Neural crest cell (in vitro differentiated cells): ENCODE measurements at regions not wholly inside any gene's neighbourhood (a gene's known extent, or its start where the extent isn't known, plus 50 kb on each side); places are given as distances from the start of the nearest gene placed in this dataset.

ENCODE experiments used
- DNase-seq: peaks from one replicate; pipeline ENCODE4 v3.0.0; 2021; ENCODE audit warnings: low read depth, mixed read lengths, low spot score
- H3K27ac Mint-ChIP-seq: one replicate; pipeline ENCODE4 v1.8.0; 2021; ENCODE audit warnings: mild to moderate bottlenecking, mixed read lengths; ENCODE audit not compliant: unreplicated experiment
- H3K27me3 Mint-ChIP-seq: 2 replicates; pipeline ENCODE4 v1.8.0; 2021; ENCODE audit warnings: low read depth, mild to moderate bottlenecking, mixed read lengths
- H3K36me3 Mint-ChIP-seq: 2 replicates; pipeline ENCODE4 v1.8.0; 2021; ENCODE audit warnings: low read depth, mild to moderate bottlenecking, mixed read lengths
- H3K4me1 Mint-ChIP-seq: 2 replicates; pipeline ENCODE4 v1.8.0; 2021; ENCODE audit warnings: mixed read lengths
- H3K4me3 Mint-ChIP-seq: one replicate; pipeline ENCODE4 v1.8.0; 2021; ENCODE audit warnings: mild to moderate bottlenecking, mixed read lengths
- H3K9me3 Mint-ChIP-seq: 2 replicates; pipeline ENCODE4 v1.8.0; 2021; ENCODE audit warnings: mixed read lengths
- TF ChIP-seq, protein P1 (sequence below): fragments of 200-600 bp; sonication (generic); conservative IDR thresholded peaks from 2 replicates; pipeline ENCODE4 v1.5.0; 2021; ENCODE audit warnings: antibody characterized with exemption, mild to moderate bottlenecking

DNA sequence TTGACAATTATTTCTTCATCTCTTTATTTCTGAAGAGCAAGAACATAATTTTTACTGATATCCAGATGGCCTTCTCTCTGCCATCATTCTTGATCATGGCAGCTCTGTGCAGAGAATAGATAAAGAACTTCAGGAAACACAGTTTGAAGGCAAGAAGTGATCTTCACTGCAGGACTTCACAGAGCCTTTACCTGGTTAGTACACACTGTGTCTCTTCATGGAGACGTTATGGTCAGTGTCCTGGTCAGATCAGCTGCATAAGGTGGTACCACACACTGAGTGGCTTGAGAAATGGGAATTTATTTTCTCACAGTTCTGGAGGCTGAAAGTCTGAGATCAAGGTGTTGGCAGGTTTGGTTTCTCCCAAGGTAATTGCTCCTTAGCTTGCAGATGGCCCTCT, 129.5 kb downstream of the UTP18 start:
- Mint-ChIP-seq H3K27me3 (no peaks in the 10 kb centered on the region), H3K36me3 (no peaks in the 10 kb centered on the region), H3K4me1 (peaks cover 5% of the 10 kb centered on the region), H3K27ac (no peak overlapping the region), H3K4me3 (no peak overlapping the region), H3K9me3 (peaks cover 2% of the 10 kb centered on the region)
- TF ChIP-seq, protein P1, sequence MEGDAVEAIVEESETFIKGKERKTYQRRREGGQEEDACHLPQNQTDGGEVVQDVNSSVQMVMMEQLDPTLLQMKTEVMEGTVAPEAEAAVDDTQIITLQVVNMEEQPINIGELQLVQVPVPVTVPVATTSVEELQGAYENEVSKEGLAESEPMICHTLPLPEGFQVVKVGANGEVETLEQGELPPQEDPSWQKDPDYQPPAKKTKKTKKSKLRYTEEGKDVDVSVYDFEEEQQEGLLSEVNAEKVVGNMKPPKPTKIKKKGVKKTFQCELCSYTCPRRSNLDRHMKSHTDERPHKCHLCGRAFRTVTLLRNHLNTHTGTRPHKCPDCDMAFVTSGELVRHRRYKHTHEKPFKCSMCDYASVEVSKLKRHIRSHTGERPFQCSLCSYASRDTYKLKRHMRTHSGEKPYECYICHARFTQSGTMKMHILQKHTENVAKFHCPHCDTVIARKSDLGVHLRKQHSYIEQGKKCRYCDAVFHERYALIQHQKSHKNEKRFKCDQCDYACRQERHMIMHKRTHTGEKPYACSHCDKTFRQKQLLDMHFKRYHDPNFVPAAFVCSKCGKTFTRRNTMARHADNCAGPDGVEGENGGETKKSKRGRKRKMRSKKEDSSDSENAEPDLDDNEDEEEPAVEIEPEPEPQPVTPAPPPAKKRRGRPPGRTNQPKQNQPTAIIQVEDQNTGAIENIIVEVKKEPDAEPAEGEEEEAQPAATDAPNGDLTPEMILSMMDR = no peak
- no peak for DNase-seq

DNA sequence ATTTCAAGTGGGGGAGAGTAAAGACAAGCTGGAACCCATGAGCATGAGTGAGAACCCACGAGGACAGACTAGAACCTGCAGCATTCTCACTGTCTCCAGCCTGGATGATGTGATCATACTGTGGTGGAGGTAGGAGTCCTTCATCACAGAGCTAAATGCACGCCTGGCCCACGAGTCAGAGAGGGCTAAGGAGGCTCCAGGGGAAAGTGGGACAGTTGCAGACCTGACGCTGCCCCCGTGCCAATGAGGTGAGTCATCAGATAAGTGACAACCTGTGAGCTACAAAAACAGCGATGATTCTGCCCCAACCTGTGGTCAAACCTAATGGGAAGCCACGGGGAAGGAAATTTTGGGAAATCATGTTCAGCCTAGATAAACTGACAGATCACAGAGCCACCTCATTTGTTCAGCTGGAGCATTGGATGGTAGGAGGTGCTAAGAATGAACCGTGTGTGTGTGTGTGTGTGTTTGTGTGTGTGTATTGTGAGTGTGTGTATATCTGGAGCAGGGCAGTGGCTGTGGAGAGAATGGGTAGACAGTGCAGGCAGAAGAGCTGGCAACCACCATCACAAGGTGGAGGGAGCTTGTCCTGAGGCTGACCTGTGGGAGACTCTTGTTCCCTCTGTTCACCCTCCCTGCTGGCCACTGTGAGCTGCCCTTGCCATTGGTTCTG, 131.8 kb downstream of the UTP18 start:
- Mint-ChIP-seq H3K9me3 (peaks cover 2% of the 10 kb centered on the region), H3K27ac (no peak overlapping the region), H3K27me3 (no peaks in the 10 kb centered on the region), H3K4me3 (no peak overlapping the region), H3K36me3 (no peaks in the 10 kb centered on the region), H3K4me1 (peaks cover 5% of the 10 kb centered on the region)
- TF ChIP-seq, protein P1 = no peak
- no peak for DNase-seq

GRCh38 chr17:51395621-51396020, 135.3 kb downstream of the UTP18 start:
- TF ChIP-seq, protein P1 = no peak
- no peak overlapping the region for H3K4me3 Mint-ChIP-seq
- H3K4me1 Mint-ChIP-seq = no peaks in the 10 kb centered on the region
- no peak for DNase-seq
- H3K27me3 Mint-ChIP-seq = no peaks in the 10 kb centered on the region
- H3K9me3 Mint-ChIP-seq = peaks cover 2% of the 10 kb centered on the region
- H3K36me3 Mint-ChIP-seq = no peaks in the 10 kb centered on the region
- H3K27ac Mint-ChIP-seq = no peak overlapping the region

DNA sequence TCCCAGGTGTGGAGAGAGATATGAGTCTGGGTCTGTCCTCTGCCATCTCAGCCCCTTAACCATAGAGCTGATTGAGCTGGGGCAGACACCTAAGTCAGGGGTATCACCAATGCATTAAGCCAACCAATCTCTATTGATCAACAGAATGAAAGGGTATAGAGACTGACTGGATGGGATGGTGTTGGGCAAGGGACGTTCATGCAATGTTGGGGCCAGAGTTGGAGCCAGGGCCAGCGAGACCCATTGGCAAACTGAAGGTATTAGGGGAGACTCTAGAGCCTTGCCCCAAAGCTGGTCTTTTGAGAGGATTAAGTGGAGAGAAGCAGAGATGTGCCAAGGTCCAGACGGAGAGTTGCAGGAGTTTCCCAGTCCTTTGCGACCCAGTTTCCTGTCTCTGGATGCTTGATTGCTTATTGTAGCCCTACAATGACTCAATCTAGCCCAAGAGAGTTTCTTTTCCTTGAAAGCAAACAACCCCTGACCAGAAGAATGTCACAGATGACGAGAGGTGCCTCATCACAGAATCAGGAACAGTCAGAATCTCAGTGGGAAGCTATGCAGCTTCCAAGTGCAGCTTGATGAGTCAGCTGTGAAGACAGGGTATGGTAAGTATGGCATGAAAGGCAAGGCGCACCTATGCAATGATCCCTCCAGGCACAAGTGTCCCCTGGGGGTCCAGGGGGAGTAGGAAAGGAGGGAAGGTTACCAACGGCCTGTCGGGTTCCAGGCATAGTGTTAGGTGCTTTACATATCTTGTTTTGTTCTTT, 137.2 kb downstream of the UTP18 start:
- no peak for DNase-seq
- peaks cover 2% of the 10 kb centered on the region for H3K9me3 Mint-ChIP-seq
- no peaks in the 10 kb centered on the region for H3K36me3 Mint-ChIP-seq
- no peak overlapping the region for H3K27ac Mint-ChIP-seq
- TF ChIP-seq, protein P1 = no peak
- H3K4me1 Mint-ChIP-seq = no peaks in the 10 kb centered on the region
- no peaks in the 10 kb centered on the region for H3K27me3 Mint-ChIP-seq
- H3K4me3 Mint-ChIP-seq = no peak overlapping the region

GRCh38 chr17:51398128-51398525, 137.8 kb downstream of the UTP18 start:
- Mint-ChIP-seq H3K36me3 (no peaks in the 10 kb centered on the region), H3K9me3 (peaks cover 2% of the 10 kb centered on the region), H3K4me3 (no peak overlapping the region), H3K27ac (no peak overlapping the region), H3K27me3 (no peaks in the 10 kb centered on the region), H3K4me1 (no peaks in the 10 kb centered on the region)
- TF ChIP-seq, protein P1 = no peak
- DNase-seq = no peak
